Astrocyte of the cerebellum (primary cell): ENCODE measurements at regions not wholly inside any gene's neighbourhood (a gene's known extent, or its start where the extent isn't known, plus 50 kb on each side); places are given as distances from the start of the nearest gene placed in this dataset.
"Not testable (repeated sequence)": the region's sequence is repeated elsewhere in the genome, so short reads cannot be mapped to it uniquely, and the experiment has no call there.

Experiments used
- DNase-seq: peaks from one replicate; pipeline ENCODE4 v3.0.0-alpha.2; 2011; ENCODE audit warnings: low read depth
- H3K4me3 ChIP-seq: 2 replicates; pipeline ENCODE4 v1.5.1; 2011; ENCODE audit warnings: mild to moderate bottlenecking, low read depth, low read length, moderate library complexity
- in situ Hi-C: cut with HindIII; loops from 2 replicates; pipeline ENCODE4 v1.10.0; 2017; ENCODE audit warnings: low sequenced_read_pairs

DNA sequence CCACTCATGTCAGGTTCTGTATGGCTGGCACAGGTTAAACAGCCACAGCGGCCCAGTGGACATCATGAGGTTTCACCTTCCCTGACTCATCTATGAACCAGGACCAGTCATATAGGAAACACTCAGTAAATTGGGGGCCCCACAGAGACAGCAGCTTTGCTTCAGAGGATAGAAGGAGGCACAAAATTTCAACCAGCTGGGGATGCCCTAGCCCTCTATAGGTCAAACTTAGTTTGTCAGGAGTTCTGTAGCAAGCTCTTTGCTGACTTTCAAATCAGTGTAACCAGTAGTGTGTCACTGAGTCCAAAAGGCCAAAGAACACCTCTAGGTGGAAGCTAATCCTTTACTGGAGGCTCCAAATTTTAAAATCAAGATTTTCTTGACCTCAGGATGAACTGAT lies 4157.8 kb upstream of the TPTE start:
- in situ Hi-C loops, DNase-seq, H3K4me3 ChIP-seq: not testable (repeated sequence)

DNA sequence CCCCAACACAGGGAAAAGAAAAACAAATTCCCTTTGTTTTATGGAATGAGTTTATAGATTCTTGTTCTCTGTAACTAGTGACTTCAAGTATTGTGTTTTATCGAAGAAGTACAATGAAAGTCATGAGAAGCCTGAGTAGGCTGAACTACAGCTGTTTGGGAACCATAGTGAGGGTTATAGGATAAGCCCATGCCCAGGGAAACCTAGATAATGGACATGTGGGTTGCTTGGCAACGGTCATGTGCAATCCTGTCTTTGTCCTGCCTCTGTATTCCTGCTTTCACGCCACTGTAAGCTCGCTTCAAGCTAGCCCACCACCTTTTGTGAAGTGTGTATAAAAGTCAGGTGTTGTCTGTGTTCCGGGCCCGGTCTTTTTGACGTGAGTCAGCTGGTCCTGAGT lies 4152.6 kb upstream of the TPTE start:
- in situ Hi-C loops, DNase-seq: not testable (repeated sequence)
- H3K4me3 ChIP-seq: peak overlapping the region; percentile 38

DNA sequence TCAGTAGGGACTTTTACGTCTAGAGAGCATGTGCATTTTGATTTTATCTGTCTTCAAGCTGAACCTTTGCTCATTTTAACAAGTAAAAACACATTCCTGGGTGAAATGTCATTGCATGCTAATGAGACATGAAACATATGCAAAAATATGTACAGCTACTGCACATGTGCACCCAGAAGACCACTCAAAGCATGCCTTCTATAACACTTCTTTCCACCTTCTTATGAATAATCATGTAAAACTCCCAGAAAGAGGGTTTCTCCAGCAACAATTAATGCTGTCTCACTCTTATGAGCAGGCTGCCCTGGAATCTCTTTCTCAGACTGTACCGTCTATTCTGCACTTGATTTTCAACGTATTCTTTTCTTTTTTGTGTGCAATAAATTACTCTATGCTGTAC lies 4148.1 kb upstream of the TPTE start:
- H3K4me3 ChIP-seq, in situ Hi-C loops, DNase-seq: not testable (repeated sequence)

DNA sequence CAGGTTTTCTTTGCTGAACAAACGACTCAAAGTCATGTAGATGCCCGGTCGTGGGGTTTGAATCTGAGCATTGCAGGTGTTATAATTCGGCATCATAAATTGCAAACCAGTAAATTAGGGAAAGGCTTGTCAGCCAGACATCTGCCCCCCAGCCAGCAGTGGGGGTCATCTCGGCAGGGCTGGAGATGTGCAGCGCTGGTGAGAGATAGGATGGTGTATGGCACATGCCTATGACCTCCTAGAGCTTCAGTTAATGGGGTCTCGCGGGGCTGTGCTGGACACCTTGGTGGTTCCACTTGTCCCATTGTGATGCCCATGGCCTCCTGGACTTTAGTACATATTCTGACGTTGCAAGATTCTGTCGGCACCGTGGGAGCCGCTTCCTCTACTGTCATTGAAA lies 4147.2 kb upstream of the TPTE start:
- in situ Hi-C loops, DNase-seq, H3K4me3 ChIP-seq: not testable (repeated sequence)

DNA sequence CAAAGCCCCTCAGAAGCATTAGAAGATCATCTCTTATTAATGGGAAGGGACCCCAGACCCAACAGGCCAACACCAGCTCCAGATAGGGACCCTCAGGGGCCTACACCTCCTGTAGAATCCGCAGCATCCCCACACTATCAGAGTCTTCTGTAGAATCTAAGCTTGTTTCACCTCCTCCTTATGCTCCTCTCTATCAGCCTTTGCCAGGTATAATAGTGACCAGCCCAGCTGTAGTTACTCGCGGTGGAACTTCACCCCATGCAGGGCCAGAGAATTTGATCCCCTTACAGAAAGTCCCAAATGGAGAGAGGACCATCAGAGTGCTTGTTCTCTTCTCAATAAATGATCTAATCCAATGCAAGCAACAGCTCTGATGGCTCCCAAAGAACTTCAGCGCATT lies 4146.5 kb upstream of the TPTE start:
- H3K4me3 ChIP-seq, in situ Hi-C loops, DNase-seq: not testable (repeated sequence)

DNA sequence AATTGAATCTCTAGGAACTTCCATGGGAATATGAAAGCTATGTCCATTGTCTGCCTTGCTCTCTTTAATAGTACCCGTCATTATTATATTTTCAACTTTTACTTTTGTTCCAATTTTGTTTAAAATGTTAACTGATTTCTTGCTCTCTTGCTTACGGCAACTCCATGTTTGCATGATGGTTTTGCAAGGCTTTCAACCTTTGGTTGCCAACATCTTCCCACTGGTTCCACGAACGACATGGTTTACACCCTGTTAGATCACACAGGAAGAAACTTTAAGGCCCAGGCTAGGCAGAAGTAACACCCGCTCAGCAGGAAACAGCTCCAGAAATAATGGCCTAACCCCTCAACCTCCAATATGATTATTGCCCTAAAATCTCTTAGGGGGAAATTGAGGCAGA lies 4145.6 kb upstream of the TPTE start:
- DNase-seq, H3K4me3 ChIP-seq, in situ Hi-C loops: not testable (repeated sequence)

DNA sequence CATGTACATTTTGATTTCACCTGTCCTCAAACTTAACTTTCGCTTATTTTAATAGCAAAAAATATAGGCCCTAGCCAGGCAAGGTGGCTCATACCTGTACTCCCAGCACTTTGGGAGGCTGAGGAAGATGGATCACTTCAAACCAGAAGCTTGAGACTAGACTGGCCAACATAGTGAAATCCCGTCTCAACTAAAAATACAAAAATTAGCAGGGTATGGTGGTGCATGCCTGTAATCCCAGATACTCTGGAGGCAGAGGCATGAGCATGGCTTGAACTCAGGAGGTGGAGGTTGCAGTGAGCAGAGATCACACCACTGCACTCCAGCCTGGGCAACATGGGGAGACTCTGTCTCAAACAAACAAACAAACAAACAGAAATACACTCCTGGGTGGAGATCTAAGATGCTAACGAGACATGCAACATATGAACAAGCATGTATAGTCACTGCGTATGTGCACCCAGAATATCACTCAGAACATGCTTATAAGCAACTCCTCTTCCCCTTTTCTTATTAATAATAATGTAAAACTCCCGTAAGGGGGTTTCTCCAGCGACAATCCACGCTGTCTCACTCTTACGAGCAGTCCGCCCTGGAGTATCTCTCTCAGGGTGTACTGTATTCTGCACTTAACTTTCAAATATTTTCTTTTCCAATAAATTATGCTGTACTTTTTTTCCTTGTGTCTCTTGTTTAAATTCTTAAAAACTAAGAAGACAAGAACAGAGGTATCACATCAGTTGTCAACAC lies 4144.9 kb upstream of the TPTE start:
- H3K4me3 ChIP-seq, DNase-seq, in situ Hi-C loops: not testable (repeated sequence)
